ENCODE measurements at regions not wholly inside any gene's neighbourhood (a gene's known extent, or its start where the extent isn't known, plus 50 kb on each side); places are given as distances from the start of the nearest gene placed in this dataset.

GRCh38 chr11:122036018-122036417 is 80.0 kb downstream of the BLID start:
- no peak for DNase-seq (ENCODE audit: low spot score)
- TF ChIP-seq CTCF (IDR thresholded peaks at IDR 0.05; ENCODE audit: extremely low read depth, insufficient read depth, missing control alignments), result no peak
- in situ Hi-C loops (cut with MboI; ENCODE audit: low pct_unique_long_range_greater_than_20kb, low sequenced_read_pairs, unreplicated experiment), result no loop called here

- in situ Hi-C loops (cut with MboI; ENCODE audit: low pct_unique_long_range_greater_than_20kb, low sequenced_read_pairs, unreplicated experiment), result no loop called here
- TF ChIP-seq CTCF (IDR thresholded peaks at IDR 0.05; ENCODE audit: extremely low read depth, insufficient read depth, missing control alignments), result no peak
- DNase-seq (ENCODE audit: low spot score), result no peak
These were observed 82.4 kb downstream of the BLID start for GRCh38 chr11:122033631-122034030.

- TF ChIP-seq CTCF (IDR thresholded peaks at IDR 0.05; ENCODE audit: extremely low read depth, insufficient read depth, missing control alignments), result no peak
- in situ Hi-C loops (cut with MboI; ENCODE audit: low pct_unique_long_range_greater_than_20kb, low sequenced_read_pairs, unreplicated experiment), result no loop called here
- DNase-seq (ENCODE audit: low spot score), result no peak
These were observed 82.8 kb downstream of the BLID start for GRCh38 chr11:122033193-122033592.

GRCh38 chr11:122032317-122032716 is 83.7 kb downstream of the BLID start:
- in situ Hi-C loops (cut with MboI; ENCODE audit: low pct_unique_long_range_greater_than_20kb, low sequenced_read_pairs, unreplicated experiment), result no loop called here
- TF ChIP-seq CTCF (IDR thresholded peaks at IDR 0.05; ENCODE audit: extremely low read depth, insufficient read depth, missing control alignments), result no peak
- no peak for DNase-seq (ENCODE audit: low spot score)

- in situ Hi-C loops (cut with MboI; ENCODE audit: low pct_unique_long_range_greater_than_20kb, low sequenced_read_pairs, unreplicated experiment), result no loop called here
- TF ChIP-seq CTCF (IDR thresholded peaks at IDR 0.05; ENCODE audit: extremely low read depth, insufficient read depth, missing control alignments), result no peak
- DNase-seq (ENCODE audit: low spot score), result no peak
These were observed 84.2 kb downstream of the BLID start for GRCh38 chr11:122031813-122032212.

- in situ Hi-C loops (cut with MboI; ENCODE audit: low pct_unique_long_range_greater_than_20kb, low sequenced_read_pairs, unreplicated experiment), result no loop called here
- DNase-seq (ENCODE audit: low spot score), result no peak
- no peak for TF ChIP-seq CTCF (IDR thresholded peaks at IDR 0.05; ENCODE audit: extremely low read depth, insufficient read depth, missing control alignments)
These were observed 85.7 kb downstream of the BLID start for GRCh38 chr11:122030286-122030685.

GRCh38 chr11:122028545-122028944 is 87.5 kb downstream of the BLID start:
- in situ Hi-C loops (cut with MboI; ENCODE audit: low pct_unique_long_range_greater_than_20kb, low sequenced_read_pairs, unreplicated experiment), result no loop called here
- no peak for TF ChIP-seq CTCF (IDR thresholded peaks at IDR 0.05; ENCODE audit: extremely low read depth, insufficient read depth, missing control alignments)

More at GRCh38 chr11:122028545-122028944, 87.5 kb downstream of the BLID start:
- DNase-seq (ENCODE audit: low spot score), result no peak
